H1 (cell line): ENCODE measurements at regions not wholly inside any gene's neighbourhood (a gene's known extent, or its start where the extent isn't known, plus 50 kb on each side); places are given as distances from the start of the nearest gene placed in this dataset.

Source experiments
- CTCF ChIA-PET: fragments of 300-600 bp; sonication (Branson Sonifier 250); formaldehyde crosslinking; loops from one replicate; lab custom pipeline; 2021; ENCODE audit not compliant: partially characterized antibody; lab: Charles Lee
- POLR2A ChIA-PET: fragments of 300-600 bp; sonication (Branson Sonifier 250); formaldehyde crosslinking; loops from one replicate; lab custom pipeline; 2021; ENCODE audit warnings: inconsistent platforms; ENCODE audit not compliant: partially characterized antibody; lab: Charles Lee
- DNase-seq, 2 experiments: peaks; one replicate each; pipeline versions ENCODE4 v3.0.0 to v3.0.0-alpha.2; 2010 to 2022; ENCODE audit warnings: low spot score in 2 of 2, low read depth in 1 of 2, mixed read lengths in 1 of 2
- FAIRE-seq: peaks from 2 replicates; lab custom pipeline; 2011; peaks lifted over from hg19 to GRCh38; lab: Jason Lieb, UNC
- H2AFZ ChIP-seq: 2 replicates; pipeline ENCODE4 v1.8.1; 2012; ENCODE audit warnings: low read length, inconsistent platforms
- H2AK5ac ChIP-seq: 2 replicates; pipeline ENCODE4 v1.6.1; 2013; ENCODE audit warnings: low read depth, low read length
- H2BK120ac ChIP-seq: replicated peaks from 2 replicates; pipeline ENCODE3; 2013; ENCODE audit warnings: low read depth, low read length, inconsistent platforms
- H2BK12ac ChIP-seq: 2 replicates; pipeline ENCODE4 v1.6.1; 2013; ENCODE audit warnings: low read depth, low read length
- H2BK15ac ChIP-seq: 2 replicates; pipeline ENCODE4 v1.6.1; 2013; ENCODE audit warnings: low read length
- H2BK20ac ChIP-seq: 2 replicates; pipeline ENCODE4 v1.6.1; 2013; ENCODE audit warnings: low read length
- H2BK5ac ChIP-seq: 2 replicates; pipeline ENCODE4 v1.6.1; 2013; ENCODE audit warnings: low read depth, low read length
- H3K14ac ChIP-seq: 2 replicates; pipeline ENCODE4 v1.6.1; 2013; ENCODE audit warnings: inconsistent platforms; ENCODE audit not compliant: insufficient read length
- H3K18ac ChIP-seq: 2 replicates; pipeline ENCODE4 v1.6.1; 2013; ENCODE audit warnings: low read length; ENCODE audit errors: extremely low read depth
- H3K23ac ChIP-seq: 2 replicates; pipeline ENCODE4 v1.6.1; 2013; ENCODE audit warnings: inconsistent platforms; ENCODE audit not compliant: insufficient read length
- H3K23me2 ChIP-seq: 2 replicates; pipeline ENCODE4 v1.6.1; 2013; ENCODE audit warnings: low read depth, low read length
- H3K27ac ChIP-seq: 2 replicates; pipeline ENCODE4 v1.6.1; 2011; ENCODE audit warnings: low read depth, low read length, inconsistent platforms
- H3K27me3 ChIP-seq, 4 experiments: replicated peaks in 1 of 4; 1 replicate in 1 of 4; 2 replicates in 3 of 4; pipeline versions ENCODE4 v1.6.1 to v1.8.1; 2011 to 2013; ENCODE audit warnings: low read length in 3 of 4, mild to moderate bottlenecking in 3 of 4, inconsistent platforms in 2 of 4, mixed read lengths in 2 of 4, moderate library complexity in 1 of 4; ENCODE audit not compliant: control insufficient read depth in 3 of 4, insufficient read depth in 3 of 4; ENCODE audit errors: extremely low read depth in 1 of 4
- H3K36me3 ChIP-seq, 4 experiments: 2 replicates each; pipeline versions ENCODE4 v1.6.1 to v1.8.1; 2011 to 2013; ENCODE audit warnings: mild to moderate bottlenecking in 4 of 4, low read length in 3 of 4, moderate library complexity in 2 of 4, control low read depth in 1 of 4, inconsistent platforms in 1 of 4; ENCODE audit not compliant: insufficient read depth in 4 of 4, control insufficient read depth in 2 of 4
- H3K4ac ChIP-seq: replicated peaks from 2 replicates; pipeline ENCODE3; 2013; ENCODE audit warnings: low read length, low read depth, mixed read lengths, inconsistent platforms; ENCODE audit not compliant: insufficient read length
- H3K4me1 ChIP-seq, 4 experiments: replicated peaks in 1 of 4; 1 replicate in 1 of 4; 2 replicates in 3 of 4; pipeline versions ENCODE4 v1.6.1 to v1.8.1; 2011 to 2013; ENCODE audit warnings: low read length in 3 of 4, inconsistent platforms in 2 of 4, mixed read lengths in 1 of 4; ENCODE audit not compliant: insufficient read depth in 4 of 4, control insufficient read depth in 3 of 4
- H3K4me2 ChIP-seq, 2 experiments: 2 replicates each; pipeline versions ENCODE4 v1.6.1 to v1.8.1; 2011 to 2013; ENCODE audit warnings: low read depth in 2 of 2, low read length in 2 of 2, control low read depth in 1 of 2, inconsistent platforms in 1 of 2, mild to moderate bottlenecking in 1 of 2; ENCODE audit not compliant: insufficient read depth in 1 of 2
- H3K4me3 ChIP-seq, 4 experiments: fragments of 200-600, 300-600 bp in 1 of 4; sonication (generic), shearing (Covaris generic), sonication (Bioruptor Twin) in 1 of 4; 2 replicates each; pipeline versions ENCODE4 v1.5.1 to v1.8.1; 2011 to 2016; ENCODE audit warnings: low read length in 4 of 4, low read depth in 3 of 4, control low read depth in 2 of 4, inconsistent platforms in 2 of 4, mild to moderate bottlenecking in 2 of 4, mixed read lengths in 1 of 4, moderate library complexity in 1 of 4; ENCODE audit not compliant: insufficient read depth in 2 of 4; ENCODE audit errors: extremely low read depth in 1 of 4
- H3K56ac ChIP-seq: replicated peaks from 2 replicates; pipeline ENCODE3; 2013; ENCODE audit warnings: low read depth, mild to moderate bottlenecking, mixed read lengths, low read length, inconsistent platforms; ENCODE audit not compliant: insufficient read length
- H3K79me1 ChIP-seq: 2 replicates; pipeline ENCODE4 v1.6.1; 2013; ENCODE audit warnings: low read depth, low read length, control low read depth
- H3K79me2 ChIP-seq, 2 experiments: 2 replicates each; pipeline versions ENCODE4 v1.6.1 to v1.8.1; 2012 to 2013; ENCODE audit warnings: low read length in 2 of 2, mild to moderate bottlenecking in 2 of 2, inconsistent platforms in 1 of 2; ENCODE audit not compliant: insufficient read depth in 2 of 2, control insufficient read depth in 1 of 2
- H3K9ac ChIP-seq, 4 experiments: replicated peaks in 1 of 4; 1 replicate in 1 of 4; 2 replicates in 3 of 4; pipeline versions ENCODE4 v1.6.1 to v1.8.1; 2011 to 2013; ENCODE audit warnings: low read depth in 3 of 4, low read length in 3 of 4, control low read depth in 2 of 4, mild to moderate bottlenecking in 2 of 4, moderate library complexity in 2 of 4, inconsistent platforms in 1 of 4; ENCODE audit errors: extremely low read depth in 1 of 4
- H3K9me3 ChIP-seq, 2 experiments: 2 replicates each; pipeline versions ENCODE4 v1.6.1 to v1.8.1; 2012 to 2013; ENCODE audit warnings: mild to moderate bottlenecking in 2 of 2, moderate library complexity in 2 of 2, control low read depth in 1 of 2, inconsistent platforms in 1 of 2, low read depth in 1 of 2, low read length in 1 of 2, mixed read lengths in 1 of 2; ENCODE audit not compliant: insufficient read depth in 2 of 2
- H4K20me1 ChIP-seq, 2 experiments: replicated peaks in 1 of 2; 2 replicates each; pipeline versions ENCODE3 to v1.8.1; 2011 to 2013; ENCODE audit warnings: inconsistent platforms in 2 of 2, low read length in 2 of 2, mild to moderate bottlenecking in 1 of 2; ENCODE audit not compliant: insufficient read depth in 2 of 2, control insufficient read depth in 1 of 2
- H4K5ac ChIP-seq: 2 replicates; pipeline ENCODE4 v1.6.1; 2013; ENCODE audit warnings: low read length, low read depth, mixed read lengths, inconsistent platforms; ENCODE audit not compliant: insufficient read length
- H4K8ac ChIP-seq: 2 replicates; pipeline ENCODE4 v1.8.0; 2013; ENCODE audit warnings: mild to moderate bottlenecking, moderate library complexity, low read length, inconsistent platforms; ENCODE audit not compliant: insufficient read depth; ENCODE audit errors: extremely low read depth
- H4K91ac ChIP-seq: replicated peaks from 2 replicates; pipeline ENCODE3; 2013; ENCODE audit warnings: low read length, mixed read lengths, inconsistent platforms; ENCODE audit not compliant: insufficient read length
- ASH2L ChIP-seq: fragments of 200-600, 300-600 bp; sonication (generic); IDR thresholded peaks from one replicate; pipeline ENCODE4 v1.7.1; 2017; ENCODE audit warnings: low read length
- ATF2 ChIP-seq: IDR thresholded peaks from 2 replicates; pipeline ENCODE4 v1.6.1; 2012; ENCODE audit warnings: low read length, inconsistent platforms
- CBX5 ChIP-seq: fragments of 300-800, 300-1000 bp; sonication (generic); IDR thresholded peaks from 2 replicates; pipeline ENCODE4 v1.7.1; 2016; ENCODE audit warnings: antibody characterized with exemption, low read length, low read depth
- EGR1 ChIP-seq: IDR thresholded peaks from 2 replicates; pipeline ENCODE4 v1.6.1; 2011; ENCODE audit warnings: low read depth, low read length, borderline replicate concordance
- JUN ChIP-seq: IDR thresholded peaks from 2 replicates; pipeline ENCODE4 v1.6.1; 2011; ENCODE audit warnings: low read depth, mild to moderate bottlenecking, improper control_type of control experiment, low read length
- KDM4A ChIP-seq: IDR thresholded peaks from one replicate; pipeline ENCODE4 v1.7.1; 2012; ENCODE audit warnings: low read depth, mild to moderate bottlenecking, moderate library complexity, low read length, inconsistent platforms; ENCODE audit not compliant: severe bottlenecking
- MAFK ChIP-seq: IDR thresholded peaks from 2 replicates; pipeline ENCODE4 v1.6.1; 2012; ENCODE audit warnings: low read depth, mild to moderate bottlenecking, improper control_type of control experiment, low read length
- RFX5 ChIP-seq: IDR thresholded peaks from 2 replicates; pipeline ENCODE4 v1.6.1; 2011; ENCODE audit warnings: low read depth, low read length, improper control_type of control experiment, borderline replicate concordance
- RXRA ChIP-seq: IDR thresholded peaks from 2 replicates; pipeline ENCODE4 v1.6.1; 2011; ENCODE audit warnings: low read depth, mild to moderate bottlenecking, low read length, moderate library complexity; ENCODE audit not compliant: insufficient read depth
- SAP30 ChIP-seq: fragments of 300-600 bp; sonication (generic); IDR thresholded peaks from 2 replicates; pipeline ENCODE4 v1.7.1; 2012; ENCODE audit warnings: low read length, moderate library complexity, mild to moderate bottlenecking, inconsistent platforms; ENCODE audit not compliant: insufficient read depth, insufficient replicate concordance
- SRF ChIP-seq: IDR thresholded peaks from 2 replicates; pipeline ENCODE4 v1.6.1; 2011; ENCODE audit warnings: mild to moderate bottlenecking, low read depth, low read length, moderate library complexity
- ZNF274 ChIP-seq: IDR thresholded peaks from 2 replicates; pipeline ENCODE4 v1.7.0; 2012; ENCODE audit warnings: low read length, borderline replicate concordance; ENCODE audit errors: extremely low read depth
- WGBS, 2 experiments: shearing (Covaris generic) in 1 of 2; methylation state at CpG; one replicate each; pipeline versions ENCODE4 v1.1.6 to v1.1.7; 2013 to 2015; ENCODE audit warnings: low lambda C conversion rate in 2 of 2, mixed read lengths in 2 of 2, inconsistent platforms in 1 of 2, low coverage in 1 of 2, missing lambda C conversion rate in 1 of 2; ENCODE audit not compliant: insufficient replicate concordance in 2 of 2, insufficient coverage in 1 of 2, insufficient read length in 1 of 2; ENCODE audit errors: extremely low coverage in 1 of 2, missing lambda C conversion rate in 1 of 2; 5-methylcytosine and 5-hydroxymethylcytosine counted together

- Histone ChIP-seq H3K79me1 (no peaks in the 10 kb centered on the region), H3K4me3 (no peak overlapping the region), H3K18ac (no peak overlapping the region), H3K9ac (no peak overlapping the region), H3K4me2 (no peak overlapping the region), H3K36me3 (no peaks in the 10 kb centered on the region), H3K23ac (no peak overlapping the region), H4K5ac (no peak overlapping the region), H3K27me3 (no peaks in the 10 kb centered on the region), H2BK120ac (no peak overlapping the region), H3K14ac (no peak overlapping the region), H2BK15ac (no peak overlapping the region), H3K79me2 (no peaks in the 10 kb centered on the region), H3K4me1 (no peaks in the 10 kb centered on the region), H4K91ac (no peak overlapping the region), H3K9me3 (no peaks in the 10 kb centered on the region), H3K4ac (no peak overlapping the region), H2BK20ac (no peak overlapping the region), H2AK5ac (no peak overlapping the region), H4K20me1 (no peaks in the 10 kb centered on the region), H2BK12ac (no peak overlapping the region), H4K8ac (no peak overlapping the region), H3K27ac (no peak overlapping the region), H3K23me2 (no peaks in the 10 kb centered on the region), H2BK5ac (no peak overlapping the region), H2AFZ (no peak overlapping the region), H3K56ac (no peak overlapping the region)
- WGBS, 2 experiments: 85% methylated on average over 3 of the region's 3 CpGs; no CpG with 5 or more reads in 1 of the 2 experiments
- ChIA-PET POLR2A (no interaction called here), CTCF (interaction anchor here (0.8 to 1.2 kb wide), 2 partner anchors 12 to 19 kb away, joined by 3 to 4 read pairs; no protein-coding TSS in a partner anchor)
- DNase-seq: no peak
- FAIRE-seq: no peak
- no peak for TF ChIP-seq ZNF274
- no peak for TF ChIP-seq RXRA
- TF ChIP-seq CBX5: no peak
- no peak for TF ChIP-seq EGR1
- TF ChIP-seq MAFK: no peak
- no peak for TF ChIP-seq SAP30
- TF ChIP-seq ATF2: no peak
- no peak for TF ChIP-seq ASH2L
- no peak for TF ChIP-seq RFX5
- no peak for TF ChIP-seq JUN
- no peak for TF ChIP-seq SRF
- TF ChIP-seq KDM4A: no peak
Measured at GRCh38 chr7:18288322-18289037, 207.1 kb upstream of the HDAC9 start.
